ENCODE measurements at regions not wholly inside any gene's neighbourhood (a gene's known extent, or its start where the extent isn't known, plus 50 kb on each side); places are given as distances from the start of the nearest gene placed in this dataset.

- DNase-seq (no peak), ATAC-seq (no peak)
- peaks cover 8% of the 10 kb centered on the region for H3K9me3 Mint-ChIP-seq
- H3K27ac Mint-ChIP-seq = no peak overlapping the region
- H3K27me3 Mint-ChIP-seq = no peaks in the 10 kb centered on the region
- H3K4me3 Mint-ChIP-seq = no peak overlapping the region
- H3K4me1 Mint-ChIP-seq = no peaks in the 10 kb centered on the region
- no peaks in the 10 kb centered on the region for H3K36me3 Mint-ChIP-seq (ENCODE audit: low read depth)
These were observed 217.9 kb upstream of the MTNR1B start for GRCh38 chr11:92751594-92751993.

- DNase-seq (no peak), ATAC-seq (no peak)
- H3K4me1 Mint-ChIP-seq = no peaks in the 10 kb centered on the region
- no peaks in the 10 kb centered on the region for H3K36me3 Mint-ChIP-seq (ENCODE audit: low read depth)
- no peaks in the 10 kb centered on the region for H3K27me3 Mint-ChIP-seq
- no peak overlapping the region for H3K4me3 Mint-ChIP-seq
- no peak overlapping the region for H3K27ac Mint-ChIP-seq
- peaks cover 8% of the 10 kb centered on the region for H3K9me3 Mint-ChIP-seq
These were observed 217.3 kb upstream of the MTNR1B start for GRCh38 chr11:92752122-92752521.

- Mint-ChIP-seq H3K4me3 (no peak overlapping the region), H3K27ac (no peak overlapping the region), H3K9me3 (peaks cover 11% of the 10 kb centered on the region), H3K4me1 (no peaks in the 10 kb centered on the region), H3K27me3 (no peaks in the 10 kb centered on the region), H3K36me3 (ENCODE audit: low read depth) (no peaks in the 10 kb centered on the region)
- no peak for DNase-seq
- no peak for ATAC-seq
These were observed 216.3 kb upstream of the MTNR1B start for GRCh38 chr11:92753161-92753560.

- Mint-ChIP-seq H3K27me3 (no peaks in the 10 kb centered on the region), H3K4me3 (no peak overlapping the region), H3K36me3 (ENCODE audit: low read depth) (no peaks in the 10 kb centered on the region), H3K27ac (no peak overlapping the region), H3K9me3 (peaks cover 8% of the 10 kb centered on the region), H3K4me1 (no peaks in the 10 kb centered on the region)
- DNase-seq (no peak), ATAC-seq (no peak)
These were observed 211.1 kb upstream of the MTNR1B start for GRCh38 chr11:92758241-92758780.

GRCh38 chr11:92759571-92760214 lies 209.8 kb upstream of the MTNR1B start:
- no peak for ATAC-seq
- H3K36me3 Mint-ChIP-seq (ENCODE audit: low read depth) = no peaks in the 10 kb centered on the region
- H3K27me3 Mint-ChIP-seq = no peaks in the 10 kb centered on the region

GRCh38 chr11:92762121-92762540 lies 207.3 kb upstream of the MTNR1B start:
- H3K4me3 Mint-ChIP-seq = no peak overlapping the region
- peaks cover 2% of the 10 kb centered on the region for H3K27me3 Mint-ChIP-seq
- H3K9me3 Mint-ChIP-seq = peaks cover 3% of the 10 kb centered on the region
- H3K36me3 Mint-ChIP-seq (ENCODE audit: low read depth) = no peaks in the 10 kb centered on the region
- DNase-seq (no peak), ATAC-seq (no peak)
- H3K4me1 Mint-ChIP-seq = peaks cover 7% of the 10 kb centered on the region
- no peak overlapping the region for H3K27ac Mint-ChIP-seq

More at GRCh38 chr11:92759571-92760214, 209.8 kb upstream of the MTNR1B start:
- Mint-ChIP-seq H3K4me1 (no peaks in the 10 kb centered on the region), H3K9me3 (peaks cover 7% of the 10 kb centered on the region), H3K27ac (no peak overlapping the region), H3K4me3 (no peak overlapping the region)
- no peak for DNase-seq

- no peaks in the 10 kb centered on the region for H3K36me3 Mint-ChIP-seq (ENCODE audit: low read depth)
- no peak for ATAC-seq
- peaks cover 12% of the 10 kb centered on the region for H3K27me3 Mint-ChIP-seq
- H3K9me3 Mint-ChIP-seq = no peaks in the 10 kb centered on the region
- no peak overlapping the region for H3K27ac Mint-ChIP-seq
- no peak overlapping the region for H3K4me3 Mint-ChIP-seq
- DNase-seq = no peak
- H3K4me1 Mint-ChIP-seq = peaks cover 9% of the 10 kb centered on the region
These were observed 206.1 kb upstream of the MTNR1B start for GRCh38 chr11:92763336-92763735.

GRCh38 chr11:92764128-92764527 lies 205.3 kb upstream of the MTNR1B start:
- Mint-ChIP-seq H3K27ac (no peak overlapping the region), H3K4me3 (no peak overlapping the region), H3K9me3 (no peaks in the 10 kb centered on the region), H3K4me1 (peaks cover 9% of the 10 kb centered on the region), H3K27me3 (peaks cover 14% of the 10 kb centered on the region), H3K36me3 (ENCODE audit: low read depth) (no peaks in the 10 kb centered on the region)
- DNase-seq (no peak), ATAC-seq (no peak)

GRCh38 chr11:92765082-92765840 lies 204.2 kb upstream of the MTNR1B start:
- Mint-ChIP-seq H3K4me3 (no peak overlapping the region), H3K27ac (no peak overlapping the region), H3K9me3 (no peaks in the 10 kb centered on the region), H3K4me1 (peaks cover 9% of the 10 kb centered on the region), H3K27me3 (peaks cover 14% of the 10 kb centered on the region), H3K36me3 (ENCODE audit: low read depth) (no peaks in the 10 kb centered on the region)
- no peak for DNase-seq
- ATAC-seq = no peak

- Mint-ChIP-seq H3K36me3 (ENCODE audit: low read depth) (no peaks in the 10 kb centered on the region), H3K4me1 (peaks cover 9% of the 10 kb centered on the region), H3K4me3 (no peak overlapping the region), H3K27me3 (peaks cover 16% of the 10 kb centered on the region), H3K9me3 (no peaks in the 10 kb centered on the region), H3K27ac (no peak overlapping the region)
- ATAC-seq (no peak), DNase-seq (no peak)
These were observed 203.5 kb upstream of the MTNR1B start for GRCh38 chr11:92765965-92766371.

GRCh38 chr11:92766698-92767097 lies 202.8 kb upstream of the MTNR1B start:
- no peak for ATAC-seq
- no peak overlapping the region for H3K4me3 Mint-ChIP-seq
- no peaks in the 10 kb centered on the region for H3K9me3 Mint-ChIP-seq
- H3K4me1 Mint-ChIP-seq = peaks cover 9% of the 10 kb centered on the region
- DNase-seq = no peak
- no peak overlapping the region for H3K27ac Mint-ChIP-seq
- no peaks in the 10 kb centered on the region for H3K36me3 Mint-ChIP-seq (ENCODE audit: low read depth)
- H3K27me3 Mint-ChIP-seq = peaks cover 18% of the 10 kb centered on the region

- DNase-seq = no peak
- Mint-ChIP-seq H3K4me3 (no peak overlapping the region), H3K27me3 (peaks cover 18% of the 10 kb centered on the region), H3K27ac (no peak overlapping the region), H3K36me3 (ENCODE audit: low read depth) (no peaks in the 10 kb centered on the region), H3K9me3 (no peaks in the 10 kb centered on the region), H3K4me1 (peaks cover 9% of the 10 kb centered on the region)
- no peak for ATAC-seq
These were observed 202.0 kb upstream of the MTNR1B start for GRCh38 chr11:92767416-92767815.

GRCh38 chr11:92768121-92768840 lies 201.2 kb upstream of the MTNR1B start:
- ATAC-seq (no peak), DNase-seq (no peak)
- peaks cover 9% of the 10 kb centered on the region for H3K4me1 Mint-ChIP-seq
- H3K36me3 Mint-ChIP-seq (ENCODE audit: low read depth) = no peaks in the 10 kb centered on the region
- no peaks in the 10 kb centered on the region for H3K9me3 Mint-ChIP-seq
- H3K4me3 Mint-ChIP-seq = no peak overlapping the region
- peaks cover 18% of the 10 kb centered on the region for H3K27me3 Mint-ChIP-seq
- H3K27ac Mint-ChIP-seq = no peak overlapping the region

- Mint-ChIP-seq H3K4me3 (no peak overlapping the region), H3K27me3 (peaks cover 18% of the 10 kb centered on the region), H3K9me3 (no peaks in the 10 kb centered on the region), H3K36me3 (ENCODE audit: low read depth) (no peaks in the 10 kb centered on the region), H3K27ac (no peak overlapping the region), H3K4me1 (peaks cover 9% of the 10 kb centered on the region)
- ATAC-seq = no peak
- no peak for DNase-seq
These were observed 200.3 kb upstream of the MTNR1B start for GRCh38 chr11:92769112-92769511.

- H3K4me3 Mint-ChIP-seq = no peak overlapping the region
- ATAC-seq (no peak), DNase-seq (no peak)
These were observed 199.0 kb upstream of the MTNR1B start for GRCh38 chr11:92770419-92770818.

More at GRCh38 chr11:92770419-92770818, 199.0 kb upstream of the MTNR1B start:
- peaks cover 16% of the 10 kb centered on the region for H3K27me3 Mint-ChIP-seq
- no peak overlapping the region for H3K27ac Mint-ChIP-seq
- H3K4me1 Mint-ChIP-seq = peaks cover 9% of the 10 kb centered on the region
- no peaks in the 10 kb centered on the region for H3K9me3 Mint-ChIP-seq
- no peaks in the 10 kb centered on the region for H3K36me3 Mint-ChIP-seq (ENCODE audit: low read depth)
